Gastrocnemius medialis (tissue), 4 donors: ENCODE measurements at regions not wholly inside any gene's neighbourhood (a gene's known extent, or its start where the extent isn't known, plus 50 kb on each side); places are given as distances from the start of the nearest gene placed in this dataset.

Experiments used
- ATAC-seq, 2 donors: fragments of 150-250 bp; one replicate each; pipeline ENCODE4 v1.9.1; 2016
- DNase-seq, 2 donors: peaks; one replicate each; pipeline ENCODE4 v3.0.0-alpha.2; 2019
- H3K27ac ChIP-seq, 4 donors: fragments of 200-600 bp; sonication (generic); 1 replicate in 1 of 4; 2 replicates in 3 of 4; pipeline ENCODE4 v1.5.1; 2016 to 2018; ENCODE audit warnings: mild to moderate bottlenecking in 2 of 4, moderate library complexity in 1 of 4
- H3K27me3 ChIP-seq, 3 donors: fragments of 200-600 bp; sonication (generic) in 2 of 3; 1 replicate in 1 of 3; 2 replicates in 2 of 3; pipeline versions ENCODE4 v1.5.1 to v1.6.0; 2016 to 2019; ENCODE audit warnings: mild to moderate bottlenecking in 1 of 3, moderate library complexity in 1 of 3
- H3K36me3 ChIP-seq, 2 donors: fragments of 200-600 bp; sonication (generic) in 1 of 2; one replicate each; pipeline ENCODE4 v1.5.1; 2017 to 2018
- H3K4me1 ChIP-seq, 2 donors: fragments of 200-600 bp; sonication (generic) in 1 of 2; one replicate each; pipeline ENCODE4 v1.5.1; 2016 to 2017; ENCODE audit warnings: mild to moderate bottlenecking in 2 of 2
- H3K4me3 ChIP-seq, 4 donors: fragments of 200-600 bp; sonication (generic) in 3 of 4; 1 replicate in 1 of 4; 2 replicates in 3 of 4; pipeline ENCODE4 v1.5.1; 2016 to 2019; ENCODE audit warnings: mild to moderate bottlenecking in 2 of 4
- H3K9me3 ChIP-seq, 3 donors: fragments of 200-600 bp; sonication (generic) in 2 of 3; 1 replicate in 1 of 3; 2 replicates in 2 of 3; pipeline ENCODE4 v1.5.1; 2016 to 2019
- CTCF ChIP-seq, 5 experiments: fragments of 450-650 bp in 3 of 5; fragments of 200-600 bp in 2 of 5; sonication (generic) in 2 of 5; IDR thresholded peaks in 4 of 5; conservative IDR thresholded peaks in 1 of 5; 1 replicate in 4 of 5; 2 replicates in 1 of 5; pipeline ENCODE4 v1.5.1; 2016 to 2019; ENCODE audit warnings: antibody characterized with exemption in 5 of 5, mild to moderate bottlenecking in 3 of 5, moderate library complexity in 3 of 5
- POLR2A ChIP-seq, 2 donors: fragments of 450-650 bp; IDR thresholded peaks; one replicate each; pipeline ENCODE4 v1.6.1; 2017; ENCODE audit warnings: antibody characterized with exemption in 2 of 2, mild to moderate bottlenecking in 2 of 2, moderate library complexity in 2 of 2
- in situ Hi-C, 4 donors: fragments of 200-750 bp; cut with MboI; loops; one replicate each; pipeline versions ENCODE4 v1.15.0 to v1.8.0; 2017; ENCODE audit warnings: low sequenced_read_pairs in 4 of 4
- intact Hi-C: fragments of 100-400 bp; cut with DNase I; formaldehyde crosslinking; loops from one replicate; pipeline ENCODE4 v1.15.1; 2023; ENCODE audit warnings: low total_unique reads

DNA sequence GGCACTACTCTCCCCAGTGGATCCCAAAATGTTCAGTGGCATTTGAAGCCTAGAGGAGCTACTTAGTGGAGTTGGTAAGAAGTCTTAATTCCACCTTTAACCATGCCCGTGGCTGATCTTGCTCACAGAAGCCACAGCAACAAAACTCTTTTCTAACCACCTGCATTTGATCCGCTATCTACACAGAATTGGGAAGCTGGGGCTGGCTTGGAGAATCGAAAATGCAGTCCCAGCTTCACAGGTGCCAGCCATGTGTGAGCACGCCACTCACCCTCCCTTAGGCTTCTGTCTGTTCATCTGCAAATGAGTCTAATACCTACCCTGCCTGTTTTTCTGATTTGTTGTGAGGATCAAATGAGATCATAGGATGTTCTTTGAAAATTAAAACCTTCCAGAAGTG lies 182.6 kb downstream of the BCL11A start:
- in situ Hi-C loops = no loop called here
- no peaks in the 10 kb centered on the region for H3K9me3 ChIP-seq
- DNase-seq (no peak), ATAC-seq (no peak)
- H3K4me1 ChIP-seq = no peaks in the 10 kb centered on the region
- H3K27ac ChIP-seq = no peak overlapping the region
- H3K4me3 ChIP-seq = no peak overlapping the region
- no peaks in the 10 kb centered on the region for H3K36me3 ChIP-seq
- H3K27me3 ChIP-seq = no peaks in the 10 kb centered on the region
- intact Hi-C loops = no loop called here
- TF ChIP-seq CTCF (IDR thresholded peaks at IDR 0.05 in 4 of 5, conservative IDR thresholded peaks at IDR 0.05 in 1 of 5) (no peak), POLR2A (IDR thresholded peaks at IDR 0.05) (no peak)

DNA sequence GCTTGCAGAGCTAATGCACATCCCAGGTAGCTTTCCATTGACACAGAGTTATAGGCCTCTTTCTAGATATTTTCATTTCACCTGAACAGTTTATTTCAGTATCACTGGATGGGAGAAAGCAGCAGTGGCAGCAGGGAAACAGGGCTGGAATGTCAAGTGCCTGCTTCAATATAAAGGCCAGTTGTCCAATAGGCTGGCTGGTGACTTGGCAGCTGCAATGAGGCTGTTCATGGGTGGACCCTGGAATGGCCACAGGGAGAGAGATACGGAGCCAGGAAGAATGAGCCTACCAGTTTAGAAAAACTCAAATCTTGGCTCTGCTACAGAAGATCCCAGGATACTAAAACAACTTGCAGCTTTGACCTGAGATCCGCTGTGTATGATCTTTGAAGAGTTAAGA lies 185.0 kb downstream of the BCL11A start:
- intact Hi-C loops (no loop called here), in situ Hi-C loops (no loop called here)
- H3K4me1 ChIP-seq = no peaks in the 10 kb centered on the region
- ATAC-seq (no peak), DNase-seq (no peak)
- H3K27me3 ChIP-seq = no peaks in the 10 kb centered on the region
- H3K9me3 ChIP-seq = no peaks in the 10 kb centered on the region
- no peak overlapping the region for H3K27ac ChIP-seq
- TF ChIP-seq POLR2A (IDR thresholded peaks at IDR 0.05) = no peak
- TF ChIP-seq CTCF (IDR thresholded peaks at IDR 0.05 in 4 of 5, conservative IDR thresholded peaks at IDR 0.05 in 1 of 5) = no peak
- no peaks in the 10 kb centered on the region for H3K36me3 ChIP-seq
- H3K4me3 ChIP-seq = no peak overlapping the region

- intact Hi-C loops = no loop called here
Observed at GRCh38 chr2:60366135-60366712, 187.2 kb downstream of the BCL11A start.

DNA sequence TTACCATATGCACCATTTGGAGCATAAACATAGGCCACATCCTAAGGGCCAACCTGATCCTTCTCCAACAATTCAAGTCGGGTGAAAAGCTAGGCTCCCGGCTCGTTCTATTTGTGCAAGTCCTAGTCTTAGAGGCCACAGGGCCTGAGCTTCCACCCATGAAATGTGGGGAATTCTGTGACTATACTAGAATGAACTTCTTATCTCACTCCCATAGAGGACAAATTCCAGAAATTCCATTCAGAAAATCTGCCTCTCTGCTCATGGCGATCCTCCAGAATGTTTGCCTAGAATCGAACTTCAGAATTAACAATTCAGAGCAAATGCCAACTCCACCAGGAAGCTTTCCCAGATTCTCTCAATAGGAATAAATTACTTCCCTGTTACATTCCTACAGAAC lies 187.9 kb downstream of the BCL11A start:
- in situ Hi-C loops (no loop called here), intact Hi-C loops (no loop called here)
- Histone ChIP-seq H3K27me3 (no peaks in the 10 kb centered on the region), H3K36me3 (no peaks in the 10 kb centered on the region), H3K4me3 (no peak overlapping the region), H3K4me1 (no peaks in the 10 kb centered on the region), H3K27ac (no peak overlapping the region), H3K9me3 (no peaks in the 10 kb centered on the region)
- DNase-seq = no peak
- TF ChIP-seq CTCF (IDR thresholded peaks at IDR 0.05 in 4 of 5, conservative IDR thresholded peaks at IDR 0.05 in 1 of 5) = no peak
- no peak for ATAC-seq

More at GRCh38 chr2:60366135-60366712, 187.2 kb downstream of the BCL11A start:
- H3K27me3 ChIP-seq = no peaks in the 10 kb centered on the region
- ATAC-seq (no peak), DNase-seq (no peak)
- H3K4me3 ChIP-seq = no peak overlapping the region
- H3K9me3 ChIP-seq = no peaks in the 10 kb centered on the region
- H3K4me1 ChIP-seq = no peaks in the 10 kb centered on the region
- no peak overlapping the region for H3K27ac ChIP-seq
- H3K36me3 ChIP-seq = no peaks in the 10 kb centered on the region
- in situ Hi-C loops = no loop called here
- TF ChIP-seq POLR2A (IDR thresholded peaks at IDR 0.05) (no peak), CTCF (IDR thresholded peaks at IDR 0.05 in 4 of 5, conservative IDR thresholded peaks at IDR 0.05 in 1 of 5) (no peak)

GRCh38 chr2:60364491-60364890 lies 189.0 kb downstream of the BCL11A start:
- no peak overlapping the region for H3K27ac ChIP-seq
- intact Hi-C loops (no loop called here), in situ Hi-C loops (no loop called here)
- DNase-seq = no peak
- no peaks in the 10 kb centered on the region for H3K36me3 ChIP-seq
- H3K4me3 ChIP-seq = no peak overlapping the region
- H3K9me3 ChIP-seq = no peaks in the 10 kb centered on the region
- H3K4me1 ChIP-seq = no peaks in the 10 kb centered on the region
- no peak for TF ChIP-seq POLR2A (IDR thresholded peaks at IDR 0.05)
- TF ChIP-seq CTCF (IDR thresholded peaks at IDR 0.05 in 4 of 5, conservative IDR thresholded peaks at IDR 0.05 in 1 of 5) = no peak
- no peaks in the 10 kb centered on the region for H3K27me3 ChIP-seq
- ATAC-seq = no peak
